22Rv1 (cell line): ENCODE measurements at regions not wholly inside any gene's neighbourhood (a gene's known extent, or its start where the extent isn't known, plus 50 kb on each side); places are given as distances from the start of the nearest gene placed in this dataset.

Experiments used
- CTCF ChIP-seq: fragments of 450-650 bp; IDR thresholded peaks from 2 replicates; pipeline ENCODE4 v1.5.1; 2017; ENCODE audit warnings: mild to moderate bottlenecking
- ZFX ChIP-seq: fragments of 450-650 bp; IDR thresholded peaks from 2 replicates; pipeline ENCODE4 v1.6.1; 2017; ENCODE audit warnings: antibody characterized with exemption, borderline replicate concordance

DNA sequence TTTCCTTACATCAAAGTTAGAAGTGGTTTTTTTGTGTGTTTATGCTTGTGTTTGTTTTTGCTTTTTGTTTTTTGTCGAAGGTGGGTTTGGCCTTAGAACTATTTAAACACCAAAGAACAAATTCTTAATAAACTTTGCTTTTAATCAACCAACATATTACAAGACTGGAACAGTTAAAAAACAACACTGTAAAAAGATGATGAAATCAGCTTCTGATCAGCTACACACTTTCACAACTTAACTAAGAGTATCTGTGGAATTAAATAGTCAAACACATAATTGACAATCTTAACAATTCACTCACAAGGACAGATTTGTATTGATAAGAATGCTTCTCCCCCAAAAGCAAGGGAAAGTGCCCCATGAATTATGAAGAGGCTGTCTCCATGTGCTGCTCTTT lies 58.8 kb downstream of the MRPL32 start:
- no peak for TF ChIP-seq CTCF
- no peak for TF ChIP-seq ZFX
